ENCODE measurements at regions not wholly inside any gene's neighbourhood (a gene's known extent, or its start where the extent isn't known, plus 50 kb on each side); places are given as distances from the start of the nearest gene placed in this dataset.

GRCh38 chr15:95825208-95825607 lies 505.3 kb upstream of the NR2F2 start:
- TF ChIP-seq CTCF (conservative IDR thresholded peaks at IDR 0.05; ENCODE audit: low read length) (no peak), EZH2phosphoT487 (IDR thresholded peaks at IDR 0.05; ENCODE audit: borderline replicate concordance) (no peak)
